A549 (cell line): ENCODE measurements at regions not wholly inside any gene's neighbourhood (a gene's known extent, or its start where the extent isn't known, plus 50 kb on each side); places are given as distances from the start of the nearest gene placed in this dataset.
"Not testable (repeated sequence)": the region's sequence is repeated elsewhere in the genome, so short reads cannot be mapped to it uniquely, and the experiment has no call there.

ENCODE experiments used
- ATAC-seq, 2 experiments: fragments of 200-7000 bp in 1 of 2; fragments of >200 bp in 1 of 2; cut with Nextera tagmentation in 1 of 2; cut with Tn5 transposase in 1 of 2; 3 replicates each; pipeline versions ENCODE4 v1.8.0 to v1.9.1; 2018 to 2020; ENCODE audit warnings: mild to moderate bottlenecking in 1 of 2, moderate library complexity in 1 of 2
- CTCF ChIA-PET: fragments of 300-600 bp; sonication (Branson Sonifier 250); formaldehyde crosslinking; extraction: SDS; loops from one replicate; lab custom pipeline; 2021; ENCODE audit warnings: antibody characterized with exemption, inconsistent platforms; lab: Yijun Ruan, JAX
- POLR2A ChIA-PET: fragments of 350-600 bp; formaldehyde crosslinking; extraction: SDS; loops from one replicate; lab custom pipeline; 2021; ENCODE audit warnings: antibody characterized with exemption, inconsistent platforms; lab: Yijun Ruan, JAX
- DNase-seq, 2 experiments: peaks; one replicate each; pipeline versions ENCODE4 v3.0.0 to v3.0.0-alpha.2; 2011 to 2016; ENCODE audit warnings: low read depth in 1 of 2, low spot score in 1 of 2
- FAIRE-seq: peaks from 2 replicates; lab custom pipeline; 2011; peaks lifted over from hg19 to GRCh38; lab: Jason Lieb, UNC
- H3K27ac ChIP-seq, 2 experiments: fragments of >200 bp; sonication (Bioruptor Twin); formaldehyde crosslinking; 3 replicates each; pipeline ENCODE4 v1.5.1; 2016 to 2017
- H3K4me1 ChIP-seq: fragments of >200 bp; sonication (Bioruptor Twin); formaldehyde crosslinking; 3 replicates; pipeline ENCODE4 v1.6.1; 2016
- H3K4me2 ChIP-seq: fragments of >200 bp; sonication (Bioruptor Twin); formaldehyde crosslinking; 3 replicates; pipeline ENCODE4 v1.6.1; 2016
- H3K4me3 ChIP-seq: fragments of >200 bp; sonication (Bioruptor Twin); formaldehyde crosslinking; 3 replicates; pipeline ENCODE4 v1.5.1; 2016
- H3K9me3 ChIP-seq: fragments of >200 bp; sonication (Bioruptor Twin); formaldehyde crosslinking; 3 replicates; pipeline ENCODE4 v1.6.1; 2016
- BHLHE40 ChIP-seq: IDR thresholded peaks from 2 replicates; pipeline ENCODE4 v1.6.1; 2012; ENCODE audit warnings: low read depth, low read length, inconsistent platforms
- CEBPB ChIP-seq, 2 experiments: fragments of >200 bp in 1 of 2; sonication (Bioruptor Twin) in 1 of 2; formaldehyde crosslinking in 1 of 2; IDR thresholded peaks; 2 replicates each; pipeline ENCODE4 v1.6.1; 2012 to 2016
- EHMT2 ChIP-seq: fragments of 200-600 bp; sonication (generic); IDR thresholded peaks from 2 replicates; pipeline ENCODE4 v1.6.1; 2016; ENCODE audit warnings: antibody characterized with exemption, low read depth, mild to moderate bottlenecking, moderate library complexity
- ESRRA ChIP-seq: fragments of 150-350 bp; IDR thresholded peaks from 2 replicates; pipeline ENCODE4 v1.6.1; 2014; ENCODE audit warnings: mild to moderate bottlenecking, low read length, borderline replicate concordance
- FOSB ChIP-seq: fragments of 250-450 bp; sonication (Bioruptor Pico); IDR thresholded peaks from 2 replicates; pipeline ENCODE4 v1.5.0; 2020; ENCODE audit warnings: mild to moderate bottlenecking, moderate library complexity
- FOSL2 ChIP-seq, 2 experiments: fragments of 450-650 bp in 1 of 2; fragments of >200 bp in 1 of 2; sonication (Bioruptor Twin) in 1 of 2; formaldehyde crosslinking; IDR thresholded peaks; 2 replicates each; pipeline versions ENCODE4 v1.5.0 to v1.6.1; 2016 to 2020; ENCODE audit warnings: mild to moderate bottlenecking in 1 of 2, moderate library complexity in 1 of 2
- KDM1A ChIP-seq: fragments of 200-600 bp; sonication (generic); IDR thresholded peaks from 2 replicates; pipeline ENCODE4 v1.6.1; 2016; ENCODE audit warnings: low read depth, mild to moderate bottlenecking
- MAZ ChIP-seq: fragments of 150-350 bp; IDR thresholded peaks from 2 replicates; pipeline ENCODE4 v1.6.1; 2014; ENCODE audit warnings: antibody characterized with exemption, low read depth, low read length, borderline replicate concordance
- MYC ChIP-seq: IDR thresholded peaks from 2 replicates; pipeline ENCODE4 v1.6.1; 2012; ENCODE audit warnings: mild to moderate bottlenecking, inconsistent platforms, low read length, improper control_type of control experiment, borderline replicate concordance
- ZC3H11A ChIP-seq: fragments of 450-650 bp; IDR thresholded peaks from 2 replicates; pipeline ENCODE4 v1.6.1; 2014; ENCODE audit warnings: antibody characterized with exemption, mild to moderate bottlenecking
- WGBS: methylation state at CpG from one replicate; pipeline ENCODE4 v1.1.6; 2017; ENCODE audit errors: missing lambda C conversion rate; 5-methylcytosine and 5-hydroxymethylcytosine counted together
- TF ChIP-seq, protein P1 (sequence below): IDR thresholded peaks from 2 replicates; pipeline ENCODE4 v1.6.1; 2012; ENCODE audit warnings: low read depth, borderline replicate concordance
- TF ChIP-seq, protein P2 (sequence below): IDR thresholded peaks from 2 replicates; pipeline ENCODE4 v1.6.1; 2012
- TF ChIP-seq, protein P3 (sequence below): fragments of >200 bp; sonication (Bioruptor Twin); formaldehyde crosslinking; IDR thresholded peaks from 2 replicates; pipeline ENCODE4 v1.6.1; 2016

DNA sequence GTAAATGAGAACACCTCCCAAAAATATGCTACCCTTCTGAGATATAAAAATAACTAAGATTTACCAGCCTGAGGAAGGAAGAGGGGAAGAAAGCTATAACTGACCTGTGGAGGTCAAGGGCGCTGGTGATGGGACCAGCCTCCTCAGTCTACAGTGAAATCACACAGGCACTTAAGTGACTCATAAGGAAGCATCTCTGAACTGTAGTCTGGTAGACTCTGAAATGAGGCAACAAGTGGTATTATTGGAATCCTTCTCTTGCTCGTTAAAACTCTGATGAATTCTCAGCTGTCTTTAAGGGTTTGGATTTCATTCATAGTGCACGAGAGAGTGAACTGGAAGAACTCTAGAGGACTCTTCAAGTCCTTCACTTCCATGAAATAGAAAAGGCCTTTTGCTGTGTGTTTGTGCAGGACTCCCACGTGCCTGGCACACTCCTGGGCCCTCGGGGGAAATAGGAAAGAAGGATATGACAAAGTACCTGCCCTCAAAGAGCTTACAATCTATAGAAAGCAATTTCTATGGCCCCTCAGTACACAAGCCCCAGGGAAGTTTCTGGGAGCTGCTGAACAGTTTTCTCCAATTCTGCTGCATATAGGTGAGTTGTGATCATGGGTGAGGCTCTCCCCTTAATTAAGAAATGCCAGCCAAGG lies 231.8 kb upstream of the RREB1 start:
- FAIRE-seq (no peak), ATAC-seq (peak; percentile 89 to 94), DNase-seq (peak; percentile 59 to 68)
- peak overlapping the region; percentile 18 to 71; a peak in 3 of 6 replicates for H3K27ac ChIP-seq
- WGBS: 17% methylated on average over 5 of the region's 5 CpGs
- H3K4me1 ChIP-seq: peaks cover 14% of the 10 kb centered on the region; the same call in 2 of the 3 replicates
- POLR2A ChIA-PET: no interaction called here
- H3K4me3 ChIP-seq: no peak overlapping the region
- CTCF ChIA-PET: no interaction called here
- H3K9me3 ChIP-seq: no peaks in the 10 kb centered on the region
- TF ChIP-seq CEBPB (IDR thresholded peaks at IDR 0.05) (no peak; a peak in 1 of 4 replicates), ZC3H11A (no peak), FOSL2 (IDR thresholded peaks at IDR 0.05) (no peak), FOSL2 (CRISPR knock-in tag; IDR thresholded peaks at IDR 0.05) (peak; percentile 59; the same call in 1 of the 2 replicates), ESRRA (peak; percentile 68; the same call in 1 of the 2 replicates)
- TF ChIP-seq, protein P1, sequence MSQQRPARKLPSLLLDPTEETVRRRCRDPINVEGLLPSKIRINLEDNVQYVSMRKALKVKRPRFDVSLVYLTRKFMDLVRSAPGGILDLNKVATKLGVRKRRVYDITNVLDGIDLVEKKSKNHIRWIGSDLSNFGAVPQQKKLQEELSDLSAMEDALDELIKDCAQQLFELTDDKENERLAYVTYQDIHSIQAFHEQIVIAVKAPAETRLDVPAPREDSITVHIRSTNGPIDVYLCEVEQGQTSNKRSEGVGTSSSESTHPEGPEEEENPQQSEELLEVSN: no peak
- TF ChIP-seq, protein P2, sequence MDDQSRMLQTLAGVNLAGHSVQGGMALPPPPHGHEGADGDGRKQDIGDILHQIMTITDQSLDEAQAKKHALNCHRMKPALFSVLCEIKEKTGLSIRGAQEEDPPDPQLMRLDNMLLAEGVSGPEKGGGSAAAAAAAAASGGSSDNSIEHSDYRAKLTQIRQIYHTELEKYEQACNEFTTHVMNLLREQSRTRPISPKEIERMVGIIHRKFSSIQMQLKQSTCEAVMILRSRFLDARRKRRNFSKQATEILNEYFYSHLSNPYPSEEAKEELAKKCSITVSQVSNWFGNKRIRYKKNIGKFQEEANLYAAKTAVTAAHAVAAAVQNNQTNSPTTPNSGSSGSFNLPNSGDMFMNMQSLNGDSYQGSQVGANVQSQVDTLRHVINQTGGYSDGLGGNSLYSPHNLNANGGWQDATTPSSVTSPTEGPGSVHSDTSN: no peak
- peak overlapping the region; percentile 24; the same call in 1 of the 3 replicates for H3K4me2 ChIP-seq

DNA sequence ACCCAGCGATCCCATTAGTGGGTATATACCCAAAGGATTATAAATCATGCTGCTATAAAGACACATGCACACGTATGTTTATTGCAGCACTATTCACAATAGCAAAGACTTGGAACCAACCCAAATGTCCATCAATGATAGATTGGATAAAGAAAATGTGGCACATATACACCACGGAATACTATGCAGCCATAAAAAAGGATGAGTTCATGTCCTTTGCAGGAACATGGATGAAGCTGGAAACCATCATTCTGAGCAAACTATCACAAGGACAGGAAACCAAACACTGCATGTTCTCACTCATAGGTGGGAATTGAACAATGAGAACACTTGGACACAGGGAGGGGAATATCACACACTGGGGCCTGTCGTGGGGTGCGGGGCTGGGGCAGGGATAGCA lies 230.0 kb upstream of the RREB1 start:
- DNase-seq, H3K4me2 ChIP-seq, H3K9me3 ChIP-seq, POLR2A ChIA-PET, ATAC-seq, FAIRE-seq, H3K4me3 ChIP-seq, CTCF ChIA-PET, H3K27ac ChIP-seq: not testable (repeated sequence)
- peaks cover 14% of the 10 kb centered on the region; the same call in 2 of the 3 replicates for H3K4me1 ChIP-seq
- 91% methylated on average over 5 of the region's 5 CpGs for WGBS

DNA sequence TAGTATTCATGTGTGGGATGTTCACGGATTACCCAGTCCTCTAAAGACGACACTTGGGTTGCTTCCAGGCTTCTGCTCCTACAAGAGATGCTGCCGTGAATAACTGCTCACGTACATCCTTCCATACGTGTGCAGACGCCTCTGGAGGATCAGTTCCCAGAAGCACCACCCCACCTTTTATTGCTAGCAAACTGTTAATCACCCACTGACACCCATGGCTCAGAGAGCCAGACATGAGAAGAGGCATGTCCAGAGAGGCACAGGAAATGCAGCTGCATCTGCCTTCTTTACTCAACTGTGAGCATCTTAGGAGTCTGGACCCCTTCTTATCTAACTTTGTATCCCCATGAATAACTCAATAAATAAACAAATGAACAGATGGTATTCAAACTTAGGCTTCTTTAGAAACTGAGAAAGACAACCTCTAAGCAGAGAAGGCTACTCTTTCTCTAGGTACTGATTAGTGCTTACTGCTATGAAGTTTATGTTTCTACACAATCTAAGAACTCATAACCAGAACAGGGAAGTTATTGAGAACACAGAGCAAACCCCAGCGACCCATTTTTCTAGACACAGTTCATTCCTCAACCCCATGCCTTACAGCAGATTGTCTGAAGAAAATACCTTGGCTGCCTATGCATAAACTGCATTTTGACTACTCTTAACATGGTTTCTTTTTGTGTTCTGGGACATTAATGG lies 228.7 kb upstream of the RREB1 start:
- no peak for FAIRE-seq
- CTCF ChIA-PET: no interaction called here
- H3K27ac ChIP-seq: 0 out of 6 replicates have a peak overlapping the region, but pooled peaks have one; percentile 42 to 49
- TF ChIP-seq, protein P2: no peak
- TF ChIP-seq MYC: no peak
- TF ChIP-seq BHLHE40: no peak
- TF ChIP-seq EHMT2: no peak
- TF ChIP-seq FOSB: no peak
- TF ChIP-seq, protein P3, sequence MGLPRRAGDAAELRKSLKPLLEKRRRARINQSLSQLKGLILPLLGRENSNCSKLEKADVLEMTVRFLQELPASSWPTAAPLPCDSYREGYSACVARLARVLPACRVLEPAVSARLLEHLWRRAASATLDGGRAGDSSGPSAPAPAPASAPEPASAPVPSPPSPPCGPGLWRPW: no peak
- no peak for TF ChIP-seq KDM1A
- TF ChIP-seq MAZ: no peak
- TF ChIP-seq, all 56 proteins: peak for 0
- ATAC-seq: peak in 1 of 2 experiments; percentile 48; a peak in 3 of 6 replicates
- 69% methylated on average over 6 of the region's 7 CpGs for WGBS
- Histone ChIP-seq H3K4me3 (no peak overlapping the region), H3K4me2 (peak overlapping the region; percentile 33; the same call in 2 of the 3 replicates), H3K9me3 (no peaks in the 10 kb centered on the region), H3K4me1 (peaks cover 14% of the 10 kb centered on the region; the same call in 2 of the 3 replicates)
- POLR2A ChIA-PET: no interaction called here
- no peak for DNase-seq
